ENCODE measurements at regions not wholly inside any gene's neighbourhood (a gene's known extent, or its start where the extent isn't known, plus 50 kb on each side); places are given as distances from the start of the nearest gene placed in this dataset.
A peak's percentile ranks its signal among the peaks of the same experiment; 100 is the strongest.

GRCh38 chr4:129371065-129371464 lies 275.1 kb downstream of the C4orf33 start:
- H3K27me3 ChIP-seq (replicated peaks; ENCODE audit: insufficient read depth), result peaks cover 11% of the 10 kb centered on the region; the same call in 1 of the 2 replicates
- no peak overlapping the region for H3K9ac ChIP-seq
- no peaks in the 10 kb centered on the region for H3F3A ChIP-seq (ENCODE audit: insufficient read depth)
- no peak overlapping the region for H2AFZ ChIP-seq
- H3K27ac ChIP-seq, result no peak overlapping the region
- H3K9me3 ChIP-seq (ENCODE audit: low read depth), result no peaks in the 10 kb centered on the region
- H3K9me2 ChIP-seq (ENCODE audit: insufficient read depth), result no peaks in the 10 kb centered on the region
- no peaks in the 10 kb centered on the region for H3K36me3 ChIP-seq (ENCODE audit: low read depth)
- no peak for TF ChIP-seq EZH2 (IDR thresholded peaks at IDR 0.05; ENCODE audit: insufficient read depth, poor library complexity, severe bottlenecking)
- no peak for TF ChIP-seq EZH2phosphoT487 (IDR thresholded peaks at IDR 0.05; ENCODE audit: insufficient read depth, low read depth)
- H3K79me2 ChIP-seq (ENCODE audit: insufficient read depth), result no peaks in the 10 kb centered on the region
- H3K4me2 ChIP-seq (ENCODE audit: unreplicated experiment), result no peak overlapping the region
- no peaks in the 10 kb centered on the region for H4K20me1 ChIP-seq (ENCODE audit: insufficient read depth)
- WGBS, 2 experiments (ENCODE audit: low coverage in 1 of 2, low lambda C conversion rate in 2 of 2, missing lambda C conversion rate in 2 of 2), result 46 to 47% methylated on average over 4 of the region's 4 CpGs
- in situ Hi-C loops (cut with MboI), result no loop called here
- no peak overlapping the region for H3K4me3 ChIP-seq
- no peaks in the 10 kb centered on the region for H3K4me1 ChIP-seq (ENCODE audit: insufficient read depth)
- DNase-seq, result no peak

- no peaks in the 10 kb centered on the region for H3K9me2 ChIP-seq (ENCODE audit: insufficient read depth)
- no peaks in the 10 kb centered on the region for H4K20me1 ChIP-seq (ENCODE audit: insufficient read depth)
- peaks cover 11% of the 10 kb centered on the region; the same call in 1 of the 2 replicates for H3K27me3 ChIP-seq (replicated peaks; ENCODE audit: insufficient read depth)
- in situ Hi-C loops (cut with MboI), result no loop called here
- DNase-seq, result peak; percentile 17
- TF ChIP-seq EZH2phosphoT487 (IDR thresholded peaks at IDR 0.05; ENCODE audit: insufficient read depth, low read depth), result no peak
- no peak for TF ChIP-seq EZH2 (IDR thresholded peaks at IDR 0.05; ENCODE audit: insufficient read depth, poor library complexity, severe bottlenecking)
- no peaks in the 10 kb centered on the region for H3F3A ChIP-seq (ENCODE audit: insufficient read depth)
- H3K9ac ChIP-seq, result no peak overlapping the region
- no peak overlapping the region for H3K27ac ChIP-seq
- H3K79me2 ChIP-seq (ENCODE audit: insufficient read depth), result no peaks in the 10 kb centered on the region
- H3K36me3 ChIP-seq (ENCODE audit: low read depth), result no peaks in the 10 kb centered on the region
- H3K4me3 ChIP-seq, result no peak overlapping the region
- H2AFZ ChIP-seq, result no peak overlapping the region
- H3K4me2 ChIP-seq (ENCODE audit: unreplicated experiment), result no peak overlapping the region
- WGBS, 2 experiments (ENCODE audit: low coverage in 1 of 2, low lambda C conversion rate in 2 of 2, missing lambda C conversion rate in 2 of 2), result 8 to 17% methylated on average over 3 of the region's 3 CpGs
- no peaks in the 10 kb centered on the region for H3K9me3 ChIP-seq (ENCODE audit: low read depth)
- H3K4me1 ChIP-seq (ENCODE audit: insufficient read depth), result no peaks in the 10 kb centered on the region
These were observed 276.0 kb downstream of the C4orf33 start for GRCh38 chr4:129371926-129372325.

- TF ChIP-seq EZH2 (IDR thresholded peaks at IDR 0.05; ENCODE audit: insufficient read depth, poor library complexity, severe bottlenecking) (no peak), EZH2phosphoT487 (IDR thresholded peaks at IDR 0.05; ENCODE audit: insufficient read depth, low read depth) (no peak)
- Histone ChIP-seq H3K9ac (no peak overlapping the region), H4K20me1 (ENCODE audit: insufficient read depth) (no peaks in the 10 kb centered on the region), H3K27me3 (replicated peaks; ENCODE audit: insufficient read depth) (no peaks in the 10 kb centered on the region), H3F3A (ENCODE audit: insufficient read depth) (no peaks in the 10 kb centered on the region), H3K9me2 (ENCODE audit: insufficient read depth) (no peaks in the 10 kb centered on the region), H3K9me3 (ENCODE audit: low read depth) (no peaks in the 10 kb centered on the region), H3K27ac (no peak overlapping the region), H3K4me2 (ENCODE audit: unreplicated experiment) (no peak overlapping the region), H3K4me1 (ENCODE audit: insufficient read depth) (no peaks in the 10 kb centered on the region), H3K36me3 (ENCODE audit: low read depth) (no peaks in the 10 kb centered on the region), H3K79me2 (ENCODE audit: insufficient read depth) (no peaks in the 10 kb centered on the region), H3K4me3 (no peak overlapping the region), H2AFZ (no peak overlapping the region)
- DNase-seq, result no peak
- in situ Hi-C loops (cut with MboI), result no loop called here
- 0% methylated on average over 4 of the region's 4 CpGs for WGBS, 2 experiments (ENCODE audit: low coverage in 1 of 2, low lambda C conversion rate in 2 of 2, missing lambda C conversion rate in 2 of 2)
These were observed 281.3 kb downstream of the C4orf33 start for GRCh38 chr4:129377131-129377845.

- H3K36me3 ChIP-seq (ENCODE audit: low read depth), result no peaks in the 10 kb centered on the region
- H3K9ac ChIP-seq, result no peak overlapping the region
- H3F3A ChIP-seq (ENCODE audit: insufficient read depth), result no peaks in the 10 kb centered on the region
- H3K9me3 ChIP-seq (ENCODE audit: low read depth), result no peaks in the 10 kb centered on the region
- DNase-seq, result no peak
- in situ Hi-C loops (cut with MboI), result no loop called here
- H3K4me3 ChIP-seq, result no peak overlapping the region
- H4K20me1 ChIP-seq (ENCODE audit: insufficient read depth), result no peaks in the 10 kb centered on the region
- H3K27me3 ChIP-seq (replicated peaks; ENCODE audit: insufficient read depth), result no peaks in the 10 kb centered on the region
- TF ChIP-seq EZH2phosphoT487 (IDR thresholded peaks at IDR 0.05; ENCODE audit: insufficient read depth, low read depth) (no peak), EZH2 (IDR thresholded peaks at IDR 0.05; ENCODE audit: insufficient read depth, poor library complexity, severe bottlenecking) (no peak)
- no peak overlapping the region for H3K4me2 ChIP-seq (ENCODE audit: unreplicated experiment)
- H3K9me2 ChIP-seq (ENCODE audit: insufficient read depth), result no peaks in the 10 kb centered on the region
- H3K27ac ChIP-seq, result no peak overlapping the region
- H3K4me1 ChIP-seq (ENCODE audit: insufficient read depth), result no peaks in the 10 kb centered on the region
- no peak overlapping the region for H2AFZ ChIP-seq
- H3K79me2 ChIP-seq (ENCODE audit: insufficient read depth), result no peaks in the 10 kb centered on the region
- WGBS, 2 experiments (ENCODE audit: low coverage in 1 of 2, low lambda C conversion rate in 2 of 2, missing lambda C conversion rate in 2 of 2), result 6 to 12% methylated on average over 3 of the region's 3 CpGs
These were observed 282.4 kb downstream of the C4orf33 start for GRCh38 chr4:129378364-129378763.

Measured in GM23248 (cell line).